K562 (cell line): ENCODE measurements at regions not wholly inside any gene's neighbourhood (a gene's known extent, or its start where the extent isn't known, plus 50 kb on each side); places are given as distances from the start of the nearest gene placed in this dataset.

Source experiments
- ATAC-seq: fragments of 200-7000 bp; cut with Tn5 transposase; 3 replicates; pipeline ENCODE4 v1.9.1; 2020; ENCODE audit warnings: moderate library complexity
- BruUV-seq: library from RNA; stranded (reverse); fragments of 400-500 nt; replicated peaks from 2 replicates; lab custom pipeline; 2021; lab: Mats Ljungman, UMichigan
- CTCF ChIA-PET: fragments of 300-600 bp; formaldehyde crosslinking; extraction: SDS; loops from one replicate; lab custom pipeline; 2021; ENCODE audit warnings: low intra/inter-chr PET ratio; lab: Yijun Ruan, JAX
- POLR2A ChIA-PET: fragments of 300-600, 350-650 bp; sonication (Branson Sonifier 250); formaldehyde crosslinking; extraction: SDS; loops from one replicate; lab custom pipeline; 2021; ENCODE audit warnings: antibody characterized with exemption, inconsistent platforms; lab: Yijun Ruan, JAX
- DNase-seq, 4 experiments: peaks; one replicate each; pipeline versions ENCODE4 v3.0.0 to v3.0.0-alpha.2; 2011 to 2018; ENCODE audit warnings: low spot score in 3 of 4, mixed read lengths in 3 of 4; ENCODE audit errors: extremely low read depth in 1 of 4
- FAIRE-seq: peaks from 2 replicates; lab custom pipeline; 2011; peaks lifted over from hg19 to GRCh38; lab: Jason Lieb, UNC
- H2AFZ ChIP-seq: 2 replicates; pipeline ENCODE4 v1.6.0; 2011; ENCODE audit warnings: low read depth, low read length, control low read depth, inconsistent platforms
- H3K27ac ChIP-seq: fragments of 200-600 bp; 3 replicates; pipeline ENCODE4 v1.8.0; 2011; ENCODE audit warnings: low read depth, mild to moderate bottlenecking, control low read depth, inconsistent platforms, low read length, moderate library complexity, mixed read lengths; ENCODE audit errors: extremely low read depth
- H3K27me3 ChIP-seq, 2 experiments: fragments of 300-600 bp in 1 of 2; 2 replicates in 1 of 2; 3 replicates in 1 of 2; pipeline versions ENCODE4 v1.6.0 to v1.8.0; 2011; ENCODE audit warnings: inconsistent platforms in 2 of 2, low read length in 2 of 2, mild to moderate bottlenecking in 1 of 2, mixed read lengths in 1 of 2, moderate library complexity in 1 of 2; ENCODE audit not compliant: control insufficient read depth in 2 of 2, insufficient read depth in 2 of 2
- H3K36me3 ChIP-seq: fragments of 300-600 bp; 3 replicates; pipeline ENCODE4 v1.8.0; 2011; ENCODE audit warnings: mild to moderate bottlenecking, low read length, inconsistent platforms; ENCODE audit not compliant: control insufficient read depth, insufficient read depth
- H3K4me1 ChIP-seq, 2 experiments: fragments of 200-600 bp in 1 of 2; replicated peaks in 1 of 2; 2 replicates in 1 of 2; 3 replicates in 1 of 2; pipeline versions ENCODE4 v1.5.1 to v1.8.0; 2011; ENCODE audit warnings: inconsistent platforms in 2 of 2, low read length in 2 of 2, mild to moderate bottlenecking in 1 of 2, mixed read lengths in 1 of 2, moderate library complexity in 1 of 2; ENCODE audit not compliant: control insufficient read depth in 2 of 2, insufficient read depth in 2 of 2
- H3K4me2 ChIP-seq: 2 replicates; pipeline ENCODE4 v1.6.1; 2011; ENCODE audit warnings: low read length, control low read depth, inconsistent platforms, mixed read lengths; ENCODE audit not compliant: insufficient read depth
- H3K4me3 ChIP-seq: fragments of 200-600 bp; sonication (generic), shearing (Covaris generic); 2 replicates; pipeline ENCODE4 v1.5.1; 2016; ENCODE audit warnings: control low read depth, inconsistent platforms
- H3K79me2 ChIP-seq: fragments of 200-600 bp; 3 replicates; pipeline ENCODE4 v1.8.0; 2011; ENCODE audit warnings: low read length, inconsistent platforms; ENCODE audit not compliant: control insufficient read depth, insufficient read depth
- H3K9ac ChIP-seq, 2 experiments: 2 replicates each; pipeline versions ENCODE4 v1.6.0 to v1.6.1; 2011; ENCODE audit warnings: low read depth in 2 of 2, low read length in 2 of 2, control low read depth in 1 of 2, inconsistent platforms in 1 of 2, mild to moderate bottlenecking in 1 of 2, mixed read lengths in 1 of 2; ENCODE audit not compliant: insufficient read depth in 1 of 2
- H3K9me1 ChIP-seq: one replicate; pipeline ENCODE4 v1.6.0; 2011; ENCODE audit warnings: inconsistent platforms, mild to moderate bottlenecking, low read length, moderate library complexity; ENCODE audit not compliant: control insufficient read depth, insufficient read depth
- H3K9me3 ChIP-seq: replicated peaks from 2 replicates; pipeline ENCODE4 v1.5.1; 2011; ENCODE audit warnings: low read depth, low read length, inconsistent platforms; ENCODE audit not compliant: control insufficient read depth, insufficient read depth
- H4K20me1 ChIP-seq: replicated peaks from 2 replicates; pipeline ENCODE4 v1.6.1; 2011; ENCODE audit warnings: low read length, inconsistent platforms, mixed read lengths; ENCODE audit not compliant: control insufficient read depth, insufficient read depth
- BRD4 ChIP-seq: fragments of 200-600 bp; sonication (generic); IDR thresholded peaks from 2 replicates; pipeline ENCODE4 v1.6.1; 2017; ENCODE audit warnings: inconsistent platforms
- CBFA2T2 ChIP-seq: fragments of 450-650 bp; conservative IDR thresholded peaks from 2 replicates; pipeline ENCODE4 v1.6.1; 2017; ENCODE audit warnings: mild to moderate bottlenecking
- FOXJ2 ChIP-seq: fragments of 200-800 bp; sonication (Bioruptor generic); IDR thresholded peaks from 2 replicates; pipeline ENCODE4 v1.6.1; 2016; ENCODE audit warnings: missing genetic modification characterization, missing compliant biosample characterization
- FOXK2 ChIP-seq, 2 experiments: fragments of 450-650 bp; IDR thresholded peaks in 1 of 2; conservative IDR thresholded peaks in 1 of 2; 2 replicates each; pipeline ENCODE4 v1.6.1; 2016; ENCODE audit warnings: low read depth in 2 of 2, mild to moderate bottlenecking in 1 of 2
- HOMEZ ChIP-seq: fragments of 250-450 bp; sonication (Bioruptor Pico); IDR thresholded peaks from 2 replicates; pipeline ENCODE4 v1.4.0; 2020; ENCODE audit warnings: mild to moderate bottlenecking, moderate library complexity
- KDM1A ChIP-seq, 2 experiments: fragments of 450-650 bp; IDR thresholded peaks; 2 replicates each; pipeline ENCODE4 v1.6.1; 2016; ENCODE audit warnings: mild to moderate bottlenecking in 2 of 2
- MEF2D ChIP-seq: conservative IDR thresholded peaks from 2 replicates; pipeline ENCODE4 v1.6.1; 2016; ENCODE audit warnings: low read depth, missing genetic modification characterization, missing compliant biosample characterization
- NCOA2 ChIP-seq, 2 experiments: fragments of 450-650 bp; IDR thresholded peaks; 2 replicates each; pipeline ENCODE4 v1.6.1; 2018; ENCODE audit warnings: mild to moderate bottlenecking in 2 of 2, moderate library complexity in 1 of 2; ENCODE audit not compliant: partially characterized antibody in 2 of 2
- NKRF ChIP-seq: fragments of 450-650 bp; IDR thresholded peaks from 2 replicates; pipeline ENCODE4 v1.6.1; 2016; ENCODE audit warnings: borderline replicate concordance
- RNF2 ChIP-seq: sonication (generic); IDR thresholded peaks from 2 replicates; pipeline ENCODE4 v1.6.1; 2016
- SMAD4 ChIP-seq: fragments of 250-450 bp; sonication (Bioruptor Pico); conservative IDR thresholded peaks from 2 replicates; pipeline ENCODE4 v1.8.0; 2021; ENCODE audit warnings: inconsistent platforms, mild to moderate bottlenecking, moderate library complexity
- SREBF2 ChIP-seq: sonication (generic); formaldehyde crosslinking; IDR thresholded peaks from 2 replicates; pipeline ENCODE4 v1.4.0; 2020; ENCODE audit warnings: mild to moderate bottlenecking, missing genetic modification reagents
- ZNF140 ChIP-seq: fragments of 250-450 bp; sonication (Bioruptor Pico); IDR thresholded peaks from 2 replicates; pipeline ENCODE4 v1.8.0; 2021; ENCODE audit warnings: moderate library complexity, mild to moderate bottlenecking, inconsistent platforms
- ZNF280A ChIP-seq: fragments of 450-650 bp; IDR thresholded peaks from 2 replicates; pipeline ENCODE4 v1.6.1; 2018; ENCODE audit warnings: mild to moderate bottlenecking, low read depth; ENCODE audit not compliant: partially characterized antibody
- ZNF311 ChIP-seq: fragments of 250-450 bp; sonication (Bioruptor Pico); IDR thresholded peaks from 2 replicates; pipeline ENCODE4 v1.4.0; 2020; ENCODE audit warnings: mild to moderate bottlenecking, moderate library complexity
- ZNF830 ChIP-seq: fragments of 250-450 bp; sonication (Bioruptor Pico); IDR thresholded peaks from 2 replicates; pipeline ENCODE4 v1.5.0; 2021; ENCODE audit warnings: mild to moderate bottlenecking
- WGBS: fragments of 100-300 bp; shearing (Covaris generic); methylation state at CpG from one replicate; pipeline ENCODE4 v1.1.6; 2016; ENCODE audit warnings: low coverage, mixed read lengths; ENCODE audit not compliant: insufficient coverage; ENCODE audit errors: missing lambda C conversion rate; 5-methylcytosine and 5-hydroxymethylcytosine counted together
- in situ Hi-C: fragments of 300-500 bp; cut with MboI; formaldehyde crosslinking; loops from 4 replicates; pipeline ENCODE4 v1.15.0; 2018; ENCODE audit warnings: inconsistent platforms, mixed read lengths
- intact Hi-C: fragments of 100-400 bp; cut with micrococcal nuclease; formaldehyde crosslinking; loops from 2 replicates; pipeline ENCODE4 v1.14.2; 2022

- peaks cover 5 to 15% of the 10 kb centered on the region in 2 experiments; a peak in 4 of 5 replicates for H3K27me3 ChIP-seq
- H2AFZ ChIP-seq: no peak overlapping the region
- H3K4me3 ChIP-seq: no peak overlapping the region
- in situ Hi-C loops: no loop called here
- BruUV-seq: no TSS peak
- H3K27ac ChIP-seq: no peak overlapping the region
- intact Hi-C loops: no loop called here
- H3K9me3 ChIP-seq: no peaks in the 10 kb centered on the region
- DNase-seq: no peak
- 33% methylated on average over 16 of the region's 16 CpGs for WGBS
- no peaks in the 10 kb centered on the region for H4K20me1 ChIP-seq
- no peaks in the 10 kb centered on the region for H3K36me3 ChIP-seq
- no peaks in the 10 kb centered on the region for H3K79me2 ChIP-seq
- no peak for ATAC-seq
- no peak for FAIRE-seq
- H3K9me1 ChIP-seq: no peaks in the 10 kb centered on the region
- POLR2A ChIA-PET: no interaction called here
- H3K9ac ChIP-seq: no peak overlapping the region
- CTCF ChIA-PET: no interaction called here
- no peaks in the 10 kb centered on the region for H3K4me1 ChIP-seq
- no peak overlapping the region for H3K4me2 ChIP-seq
- TF ChIP-seq RNF2 (no peak), SREBF2 (CRISPR knock-in tag) (no peak), NCOA2 (IDR thresholded peaks at IDR 0.05; ENCODE audit: partially characterized antibody in 2 of 2) (no peak), ZNF830 (no peak), MEF2D (tag) (no peak), SMAD4 (CRISPR knock-in tag) (no peak), ZNF140 (CRISPR knock-in tag) (0 out of 2 replicates have a peak, but pooled peaks have one; percentile 60), ZNF280A (no peak), KDM1A (IDR thresholded peaks at IDR 0.05) (peak in 1 of 2 experiments; percentile 45; a peak in 1 of 4 replicates), CBFA2T2 (no peak), NKRF (no peak), ZNF311 (CRISPR knock-in tag) (no peak), BRD4 (no peak), HOMEZ (CRISPR knock-in tag) (0 out of 2 replicates have a peak, but pooled peaks have one; percentile 69), FOXJ2 (tag) (no peak), FOXK2 (conservative IDR thresholded peaks at IDR 0.05 in 1 of 2, IDR thresholded peaks at IDR 0.05 in 1 of 2; ENCODE audit: low read depth in 2 of 2) (no peak)
These were observed 141.6 kb upstream of the TMCC3 start for GRCh38 chr12:94791933-94792332.
